Endodermal cell (in vitro differentiated cells): ENCODE measurements at regions not wholly inside any gene's neighbourhood (a gene's known extent, or its start where the extent isn't known, plus 50 kb on each side); places are given as distances from the start of the nearest gene placed in this dataset.

Source experiments
- DNase-seq: peaks from one replicate; pipeline ENCODE4 v3.0.0-alpha.2; 2017
- H3K27ac ChIP-seq: 2 replicates; pipeline ENCODE4 v1.5.1; 2013; ENCODE audit warnings: mild to moderate bottlenecking, low read depth, low read length, moderate library complexity
- H3K27me3 ChIP-seq: 2 replicates; pipeline ENCODE4 v1.6.1; 2013; ENCODE audit warnings: mild to moderate bottlenecking, low read length, moderate library complexity; ENCODE audit not compliant: insufficient read depth, control insufficient read depth, poor library complexity, severe bottlenecking
- H3K36me3 ChIP-seq: 2 replicates; pipeline ENCODE4 v1.7.0; 2013; ENCODE audit warnings: mild to moderate bottlenecking, low read length, moderate library complexity; ENCODE audit not compliant: control insufficient read depth, insufficient read depth
- H3K4me1 ChIP-seq: one replicate; pipeline ENCODE4 v1.7.0; 2013; ENCODE audit warnings: low read length; ENCODE audit not compliant: control insufficient read depth, insufficient read depth
- H3K4me3 ChIP-seq: 2 replicates; pipeline ENCODE4 v1.5.1; 2013; ENCODE audit warnings: mild to moderate bottlenecking, low read length, moderate library complexity
- H3K9ac ChIP-seq: 2 replicates; pipeline ENCODE4 v1.6.1; 2013; ENCODE audit warnings: mild to moderate bottlenecking, low read length, moderate library complexity; ENCODE audit not compliant: poor library complexity, severe bottlenecking; ENCODE audit errors: extremely low read depth
- H3K9me3 ChIP-seq: 2 replicates; pipeline ENCODE4 v1.6.1; 2013; ENCODE audit warnings: mild to moderate bottlenecking, low read length, moderate library complexity; ENCODE audit not compliant: control insufficient read depth
- H3K27ac Mint-ChIP-seq: 2 replicates; pipeline ENCODE4 v1.8.0; 2020; ENCODE audit warnings: mixed read lengths
- H3K27me3 Mint-ChIP-seq: 2 replicates; pipeline ENCODE4 v1.8.0; 2021; ENCODE audit warnings: mild to moderate bottlenecking, mixed read lengths; ENCODE audit not compliant: insufficient read depth
- H3K36me3 Mint-ChIP-seq: 2 replicates; pipeline ENCODE4 v1.8.0; 2020; ENCODE audit warnings: low read depth, mixed read lengths
- H3K4me1 Mint-ChIP-seq: 2 replicates; pipeline ENCODE4 v1.8.0; 2020; ENCODE audit warnings: mixed read lengths
- H3K4me3 Mint-ChIP-seq: 2 replicates; pipeline ENCODE4 v1.8.0; 2020; ENCODE audit warnings: mild to moderate bottlenecking, moderate library complexity, mixed read lengths
- H3K9me3 Mint-ChIP-seq: 2 replicates; pipeline ENCODE4 v1.8.0; 2020; ENCODE audit warnings: mild to moderate bottlenecking, mixed read lengths
- WGBS, 2 experiments: methylation state at CpG; one replicate each; pipeline versions ENCODE4 v1.1.5 to v1.1.7; 2013; ENCODE audit warnings: missing lambda C conversion rate in 2 of 2, mixed read lengths in 1 of 2; ENCODE audit not compliant: insufficient coverage in 1 of 2, insufficient read length in 1 of 2; 5-methylcytosine and 5-hydroxymethylcytosine counted together
- TF ChIP-seq, protein P1 (sequence below): fragments of 200-600 bp; sonication (generic); conservative IDR thresholded peaks from 2 replicates; pipeline ENCODE4 v1.5.0; 2021; ENCODE audit warnings: antibody characterized with exemption, mild to moderate bottlenecking

DNA sequence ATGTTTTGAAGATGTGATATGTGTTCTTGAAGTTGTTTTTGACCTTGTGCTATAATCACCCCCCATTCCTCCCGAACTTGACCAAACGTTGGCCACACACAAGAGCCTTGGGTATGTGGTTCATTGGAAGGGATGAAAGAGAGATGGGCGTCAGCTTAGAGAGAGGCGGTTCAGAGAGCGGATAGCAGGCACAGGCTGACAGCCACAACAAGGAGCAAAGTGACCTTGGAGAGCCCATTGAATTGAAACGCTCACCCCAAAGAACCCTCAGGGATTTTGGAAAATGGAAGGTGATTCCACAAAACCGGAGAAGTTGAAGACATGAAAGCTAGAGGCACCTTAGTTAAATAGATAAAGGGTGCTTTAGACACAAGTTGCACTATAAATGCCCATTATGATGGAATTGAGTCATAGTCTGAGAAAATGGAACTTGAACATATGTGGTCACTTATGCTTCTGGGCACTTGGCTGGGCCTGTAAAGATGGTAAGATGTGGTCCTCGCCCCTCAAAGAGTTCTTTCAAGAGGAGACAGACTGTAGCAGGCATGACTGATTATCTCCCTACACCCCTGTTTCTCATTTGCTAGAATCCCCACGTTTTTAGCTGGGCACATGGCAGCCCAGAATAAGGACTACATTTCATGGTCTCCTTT, 188.5 kb upstream of the HAAO start:
- TF ChIP-seq, protein P1, sequence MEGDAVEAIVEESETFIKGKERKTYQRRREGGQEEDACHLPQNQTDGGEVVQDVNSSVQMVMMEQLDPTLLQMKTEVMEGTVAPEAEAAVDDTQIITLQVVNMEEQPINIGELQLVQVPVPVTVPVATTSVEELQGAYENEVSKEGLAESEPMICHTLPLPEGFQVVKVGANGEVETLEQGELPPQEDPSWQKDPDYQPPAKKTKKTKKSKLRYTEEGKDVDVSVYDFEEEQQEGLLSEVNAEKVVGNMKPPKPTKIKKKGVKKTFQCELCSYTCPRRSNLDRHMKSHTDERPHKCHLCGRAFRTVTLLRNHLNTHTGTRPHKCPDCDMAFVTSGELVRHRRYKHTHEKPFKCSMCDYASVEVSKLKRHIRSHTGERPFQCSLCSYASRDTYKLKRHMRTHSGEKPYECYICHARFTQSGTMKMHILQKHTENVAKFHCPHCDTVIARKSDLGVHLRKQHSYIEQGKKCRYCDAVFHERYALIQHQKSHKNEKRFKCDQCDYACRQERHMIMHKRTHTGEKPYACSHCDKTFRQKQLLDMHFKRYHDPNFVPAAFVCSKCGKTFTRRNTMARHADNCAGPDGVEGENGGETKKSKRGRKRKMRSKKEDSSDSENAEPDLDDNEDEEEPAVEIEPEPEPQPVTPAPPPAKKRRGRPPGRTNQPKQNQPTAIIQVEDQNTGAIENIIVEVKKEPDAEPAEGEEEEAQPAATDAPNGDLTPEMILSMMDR = no peak

DNA sequence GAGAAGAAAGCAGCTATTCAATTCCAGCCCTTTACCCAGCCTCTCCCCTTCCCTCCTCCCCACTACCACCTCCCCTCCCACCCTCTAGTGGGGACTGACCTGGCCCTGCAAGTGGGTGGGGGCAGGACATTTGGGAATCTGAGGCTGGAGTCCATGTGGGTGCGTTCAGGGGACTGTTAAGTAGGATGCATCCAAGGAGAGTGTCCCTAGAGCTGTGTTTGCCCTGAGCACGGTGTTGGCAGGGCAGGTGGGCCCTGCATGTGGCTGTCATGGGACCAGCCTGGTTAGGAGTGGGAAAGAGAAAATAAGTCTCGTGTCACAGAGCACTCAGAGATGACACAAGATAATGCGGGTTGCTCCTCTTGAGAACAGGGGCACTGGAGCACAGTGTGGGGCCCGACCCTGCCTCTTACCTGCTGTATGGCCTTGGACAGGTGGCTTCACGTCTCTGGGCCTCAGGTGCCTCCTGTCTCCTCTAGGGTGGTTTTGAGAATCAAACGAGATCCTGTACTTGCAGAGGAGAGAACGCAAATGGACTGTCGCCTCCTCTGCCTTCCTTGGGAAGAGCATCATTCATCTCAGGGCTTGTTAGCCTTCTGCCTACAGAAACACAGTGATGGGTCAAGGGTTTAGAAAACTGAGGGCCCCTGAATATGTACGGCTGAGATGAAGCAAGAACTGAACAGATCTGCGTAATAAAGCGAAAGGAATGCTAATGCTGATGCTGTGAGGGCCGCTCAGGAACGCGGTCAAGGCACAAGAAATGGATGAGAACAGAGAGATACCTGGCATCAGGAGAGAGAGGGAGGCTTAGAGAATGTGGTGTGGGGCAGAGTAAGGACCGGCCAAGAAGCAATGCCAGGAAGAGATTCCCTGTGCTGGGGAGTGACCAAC, 187.7 kb upstream of the HAAO start:
- Histone ChIP-seq H3K9ac (no peak overlapping the region), H3K4me3 (no peak overlapping the region), H3K9me3 (peaks cover 16% of the 10 kb centered on the region), H3K27me3 (no peaks in the 10 kb centered on the region), H3K36me3 (no peaks in the 10 kb centered on the region), H3K4me1 (peaks cover 27% of the 10 kb centered on the region), H3K27ac (no peak overlapping the region)
- 83 to 88% methylated on average over 13 to 16 of the region's 16 CpGs for WGBS, 2 experiments
- Mint-ChIP-seq H3K4me1 (peaks cover 50% of the 10 kb centered on the region), H3K9me3 (peaks cover 15% of the 10 kb centered on the region), H3K36me3 (peaks cover 3% of the 10 kb centered on the region), H3K27ac (peak overlapping the region; percentile 87), H3K4me3 (no peak overlapping the region), H3K27me3 (no peaks in the 10 kb centered on the region)
- no peak for DNase-seq
- TF ChIP-seq, protein P1 = no peak

More for the DNA sequence above, 188.5 kb upstream of the HAAO start:
- Mint-ChIP-seq H3K27me3 (no peaks in the 10 kb centered on the region), H3K4me1 (peaks cover 54% of the 10 kb centered on the region), H3K9me3 (peaks cover 18% of the 10 kb centered on the region), H3K4me3 (no peak overlapping the region), H3K27ac (no peak overlapping the region), H3K36me3 (peaks cover 3% of the 10 kb centered on the region)
- no peak for DNase-seq
- peaks cover 27% of the 10 kb centered on the region for H3K4me1 ChIP-seq
- WGBS, 2 experiments = 95 to 98% methylated on average over 9 of the region's 9 CpGs
- H3K9ac ChIP-seq = no peak overlapping the region
- H3K27me3 ChIP-seq = no peaks in the 10 kb centered on the region
- H3K4me3 ChIP-seq = peak overlapping the region; percentile 28
- H3K27ac ChIP-seq = no peak overlapping the region
- no peaks in the 10 kb centered on the region for H3K36me3 ChIP-seq
- H3K9me3 ChIP-seq = peaks cover 16% of the 10 kb centered on the region

DNA sequence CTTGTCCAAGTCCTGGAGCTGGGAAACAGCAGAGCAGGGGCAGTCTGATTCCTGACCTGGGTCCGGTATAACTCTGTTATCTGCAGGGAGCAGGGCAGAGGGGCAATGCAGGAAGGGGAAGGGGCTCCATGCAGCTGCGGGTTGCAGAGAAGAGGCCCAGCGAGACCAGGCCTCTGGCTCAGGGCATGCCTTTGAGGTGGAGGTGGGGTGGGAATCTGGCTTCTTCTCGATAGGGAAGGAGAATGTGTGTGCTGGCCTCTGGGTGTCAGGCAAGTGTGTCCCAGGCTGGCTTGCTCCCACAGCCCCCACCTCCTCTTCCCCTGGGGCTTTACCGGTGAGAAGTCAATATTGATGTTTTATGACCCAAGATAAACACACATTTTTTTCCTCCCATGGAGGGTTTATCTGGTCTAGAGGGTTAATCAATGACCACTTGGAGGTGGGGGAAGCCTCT, 187.1 kb upstream of the HAAO start:
- Histone ChIP-seq H3K9me3 (peaks cover 16% of the 10 kb centered on the region), H3K9ac (no peak overlapping the region), H3K4me1 (peaks cover 21% of the 10 kb centered on the region), H3K27ac (no peak overlapping the region), H3K4me3 (no peak overlapping the region), H3K27me3 (no peaks in the 10 kb centered on the region), H3K36me3 (no peaks in the 10 kb centered on the region)
- TF ChIP-seq, protein P1 = peak; percentile 45
- Mint-ChIP-seq H3K27ac (peak overlapping the region; percentile 87), H3K36me3 (peaks cover 3% of the 10 kb centered on the region), H3K4me1 (peaks cover 44% of the 10 kb centered on the region), H3K9me3 (peaks cover 15% of the 10 kb centered on the region), H3K27me3 (no peaks in the 10 kb centered on the region), H3K4me3 (no peak overlapping the region)
- WGBS, 2 experiments = 64 to 100% methylated on average over 1 to 5 of the region's 5 CpGs
- peak; percentile 75 for DNase-seq
